Calu3 (cell line): ENCODE measurements at regions not wholly inside any gene's neighbourhood (a gene's known extent, or its start where the extent isn't known, plus 50 kb on each side); places are given as distances from the start of the nearest gene placed in this dataset.

Experiments
- BruUV-seq: library from RNA; stranded (reverse); fragments of 400-500 nt; replicated peaks from 2 replicates; lab custom pipeline; 2021; lab: Mats Ljungman, UMichigan
- CTCF ChIA-PET: fragments of 300-600 bp; sonication (Branson Sonifier 250); formaldehyde crosslinking; loops from one replicate; lab custom pipeline; 2022; ENCODE audit warnings: antibody characterized with exemption; lab: Charles Lee
- DNase-seq: peaks from one replicate; pipeline ENCODE4 v3.0.0; 2022
- H3K27ac Mint-ChIP-seq: one replicate; pipeline ENCODE4 v1.8.0; 2022; ENCODE audit warnings: mixed read lengths; ENCODE audit not compliant: unreplicated experiment
- H3K27me3 Mint-ChIP-seq: one replicate; pipeline ENCODE4 v1.8.0; 2022; ENCODE audit warnings: mixed read lengths; ENCODE audit not compliant: unreplicated experiment
- H3K36me3 Mint-ChIP-seq: one replicate; pipeline ENCODE4 v1.8.0; 2022; ENCODE audit warnings: mild to moderate bottlenecking, moderate library complexity, mixed read lengths; ENCODE audit not compliant: insufficient read depth, unreplicated experiment
- H3K4me1 Mint-ChIP-seq: one replicate; pipeline ENCODE4 v1.8.0; 2022; ENCODE audit warnings: mild to moderate bottlenecking, low read depth, mixed read lengths; ENCODE audit not compliant: unreplicated experiment
- H3K4me3 Mint-ChIP-seq: one replicate; pipeline ENCODE4 v1.8.0; 2022; ENCODE audit warnings: mild to moderate bottlenecking, low read depth, moderate library complexity, mixed read lengths; ENCODE audit not compliant: unreplicated experiment
- H3K9me3 Mint-ChIP-seq: one replicate; pipeline ENCODE4 v1.8.0; 2022; ENCODE audit warnings: low read depth, mixed read lengths; ENCODE audit not compliant: unreplicated experiment
- intact Hi-C: fragments of 100-400 bp; cut with micrococcal nuclease; formaldehyde crosslinking; loops from one replicate; pipeline ENCODE4 v1.10.0; 2022; ENCODE audit not compliant: unreplicated experiment
- TF ChIP-seq, protein P1 (sequence below): fragments of 200-600 bp; IDR thresholded peaks from one replicate; pipeline ENCODE4 v1.8.0; 2022; ENCODE audit warnings: antibody characterized with exemption; ENCODE audit not compliant: unreplicated experiment

DNA sequence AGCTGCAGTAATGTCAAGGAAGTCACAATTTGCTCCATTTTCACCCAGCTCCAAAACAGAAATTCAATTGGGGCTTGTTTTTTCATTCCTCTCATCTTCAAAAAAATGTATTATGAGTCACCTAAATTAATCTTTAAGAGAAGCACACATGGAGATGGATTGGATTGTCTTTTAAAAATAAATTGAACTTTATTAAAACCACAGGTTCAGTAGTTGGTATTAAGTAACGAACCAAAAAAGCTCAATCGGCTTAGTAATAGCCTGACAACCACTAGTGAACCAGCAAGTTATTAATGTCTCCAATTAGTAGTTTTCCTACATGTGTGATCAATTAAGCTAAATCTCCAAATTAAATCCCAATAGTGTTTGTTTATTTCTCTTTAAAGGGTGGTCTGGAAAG is 283.5 kb upstream of the GIMD1 start:
- DNase-seq = no peak
- no peak overlapping the region for H3K4me3 Mint-ChIP-seq
- H3K36me3 Mint-ChIP-seq = no peaks in the 10 kb centered on the region
- intact Hi-C loops = no loop called here
- H3K9me3 Mint-ChIP-seq = no peaks in the 10 kb centered on the region
- TF ChIP-seq, protein P1, sequence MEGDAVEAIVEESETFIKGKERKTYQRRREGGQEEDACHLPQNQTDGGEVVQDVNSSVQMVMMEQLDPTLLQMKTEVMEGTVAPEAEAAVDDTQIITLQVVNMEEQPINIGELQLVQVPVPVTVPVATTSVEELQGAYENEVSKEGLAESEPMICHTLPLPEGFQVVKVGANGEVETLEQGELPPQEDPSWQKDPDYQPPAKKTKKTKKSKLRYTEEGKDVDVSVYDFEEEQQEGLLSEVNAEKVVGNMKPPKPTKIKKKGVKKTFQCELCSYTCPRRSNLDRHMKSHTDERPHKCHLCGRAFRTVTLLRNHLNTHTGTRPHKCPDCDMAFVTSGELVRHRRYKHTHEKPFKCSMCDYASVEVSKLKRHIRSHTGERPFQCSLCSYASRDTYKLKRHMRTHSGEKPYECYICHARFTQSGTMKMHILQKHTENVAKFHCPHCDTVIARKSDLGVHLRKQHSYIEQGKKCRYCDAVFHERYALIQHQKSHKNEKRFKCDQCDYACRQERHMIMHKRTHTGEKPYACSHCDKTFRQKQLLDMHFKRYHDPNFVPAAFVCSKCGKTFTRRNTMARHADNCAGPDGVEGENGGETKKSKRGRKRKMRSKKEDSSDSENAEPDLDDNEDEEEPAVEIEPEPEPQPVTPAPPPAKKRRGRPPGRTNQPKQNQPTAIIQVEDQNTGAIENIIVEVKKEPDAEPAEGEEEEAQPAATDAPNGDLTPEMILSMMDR = no peak
- no peaks in the 10 kb centered on the region for H3K27me3 Mint-ChIP-seq
- H3K4me1 Mint-ChIP-seq = no peaks in the 10 kb centered on the region
- BruUV-seq = no TSS peak
- no peak overlapping the region for H3K27ac Mint-ChIP-seq
- CTCF ChIA-PET = no interaction called here

GRCh38 chr4:106650701-106651100 is 282.1 kb upstream of the GIMD1 start:
- DNase-seq = no peak
- no peak overlapping the region for H3K27ac Mint-ChIP-seq
- intact Hi-C loops = no loop called here
- TF ChIP-seq, protein P1 = no peak
- no peak overlapping the region for H3K4me3 Mint-ChIP-seq
- H3K27me3 Mint-ChIP-seq = no peaks in the 10 kb centered on the region
- no peaks in the 10 kb centered on the region for H3K36me3 Mint-ChIP-seq
- CTCF ChIA-PET = no interaction called here
- no peaks in the 10 kb centered on the region for H3K4me1 Mint-ChIP-seq
- no TSS peak for BruUV-seq
- H3K9me3 Mint-ChIP-seq = no peaks in the 10 kb centered on the region

- intact Hi-C loops = no loop called here
- Mint-ChIP-seq H3K4me1 (no peaks in the 10 kb centered on the region), H3K27me3 (no peaks in the 10 kb centered on the region), H3K36me3 (no peaks in the 10 kb centered on the region), H3K27ac (no peak overlapping the region), H3K9me3 (no peaks in the 10 kb centered on the region), H3K4me3 (no peak overlapping the region)
- BruUV-seq = no TSS peak
- TF ChIP-seq, protein P1 = no peak
- CTCF ChIA-PET = no interaction called here
- DNase-seq = no peak
Measured at GRCh38 chr4:106647451-106647850, 278.9 kb upstream of the GIMD1 start.

DNA sequence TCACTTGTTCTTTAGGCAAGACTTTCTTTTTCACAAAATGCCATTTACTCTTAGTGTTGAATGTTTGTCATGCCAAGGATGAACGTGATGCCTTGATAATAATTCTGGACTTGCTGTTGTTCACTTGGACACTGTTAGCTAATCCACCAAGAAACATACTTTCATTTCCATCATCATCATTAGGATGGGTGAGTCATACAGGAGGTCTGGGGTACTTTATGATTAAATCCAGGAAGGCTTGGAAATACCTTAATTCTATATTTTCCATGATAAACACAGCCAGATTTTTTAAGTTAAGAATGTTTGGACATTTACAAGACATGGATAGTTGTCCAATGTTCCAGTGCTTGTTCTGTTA is 260.7 kb upstream of the GIMD1 start:
- Mint-ChIP-seq H3K9me3 (no peaks in the 10 kb centered on the region), H3K27ac (no peak overlapping the region), H3K27me3 (no peaks in the 10 kb centered on the region), H3K36me3 (no peaks in the 10 kb centered on the region), H3K4me3 (no peak overlapping the region), H3K4me1 (no peaks in the 10 kb centered on the region)
- CTCF ChIA-PET = interaction anchor here (0.6 kb wide), 1 partner anchor 27 kb away, joined by 10 read pairs; no protein-coding TSS in a partner anchor
- DNase-seq = no peak
- intact Hi-C loops = no loop called here
- TF ChIP-seq, protein P1 = no peak
- BruUV-seq = no TSS peak
